Natural killer cell treated with Interleukin-12 subunit alpha and Interleukin-12 subunit beta and Interleukin-15 and Interleukin-18, amount 100 ng/mL, for 72 hours (primary cell): ENCODE measurements at regions not wholly inside any gene's neighbourhood (a gene's known extent, or its start where the extent isn't known, plus 50 kb on each side); places are given as distances from the start of the nearest gene placed in this dataset.

ENCODE experiments used
- ATAC-seq, 2 donors: fragments of 150-1000 bp; cut with Tn5 transposase in 1 of 2; sonication (Bioruptor Pico), chemical (Tn5 transposase) in 1 of 2; 2 replicates each; pipeline ENCODE4 v1.10.0; 2021
- DNase-seq: peaks from one replicate; pipeline ENCODE4 v3.0.0; 2022; ENCODE audit warnings: low spot score
- H3K27ac Mint-ChIP-seq, 2 donors: 1 replicate in 1 of 2; 2 replicates in 1 of 2; pipeline ENCODE4 v1.8.0; 2022; ENCODE audit warnings: mixed read lengths in 2 of 2, mild to moderate bottlenecking in 1 of 2, moderate library complexity in 1 of 2
- H3K27me3 Mint-ChIP-seq, 2 donors: 1 replicate in 1 of 2; 2 replicates in 1 of 2; pipeline ENCODE4 v1.8.0; 2022; ENCODE audit warnings: mixed read lengths in 2 of 2
- H3K36me3 Mint-ChIP-seq: one replicate; pipeline ENCODE4 v1.8.0; 2022; ENCODE audit warnings: mixed read lengths
- H3K4me1 Mint-ChIP-seq, 2 donors: 1 replicate in 1 of 2; 2 replicates in 1 of 2; pipeline ENCODE4 v1.8.0; 2022; ENCODE audit warnings: low read depth in 2 of 2, mixed read lengths in 2 of 2, mild to moderate bottlenecking in 1 of 2
- H3K4me3 Mint-ChIP-seq: one replicate; pipeline ENCODE4 v1.8.0; 2022; ENCODE audit warnings: mixed read lengths
- H3K9me3 Mint-ChIP-seq: 2 replicates; pipeline ENCODE4 v1.8.0; 2022; ENCODE audit warnings: mixed read lengths

- Mint-ChIP-seq H3K27ac (no peak overlapping the region), H3K27me3 (peaks cover 12 to 30% of the 10 kb centered on the region in 2 donors), H3K4me1 (no peaks in the 10 kb centered on the region), H3K36me3 (no peaks in the 10 kb centered on the region), H3K9me3 (no peaks in the 10 kb centered on the region), H3K4me3 (no peak overlapping the region)
- ATAC-seq (no peak), DNase-seq (no peak)
Measured at GRCh38 chr1:232263452-232263851, 366.5 kb downstream of the SIPA1L2 start.

- no peak for ATAC-seq
- H3K9me3 Mint-ChIP-seq = no peaks in the 10 kb centered on the region
- no peak overlapping the region for H3K4me3 Mint-ChIP-seq
- DNase-seq = no peak
- H3K27ac Mint-ChIP-seq = no peak overlapping the region
- no peaks in the 10 kb centered on the region for H3K4me1 Mint-ChIP-seq
- H3K36me3 Mint-ChIP-seq = no peaks in the 10 kb centered on the region
- H3K27me3 Mint-ChIP-seq = peaks cover 17 to 35% of the 10 kb centered on the region in 2 donors
Measured at GRCh38 chr1:232262991-232263390, 366.9 kb downstream of the SIPA1L2 start.

GRCh38 chr1:232260861-232261260 lies 369.1 kb downstream of the SIPA1L2 start:
- Mint-ChIP-seq H3K36me3 (no peaks in the 10 kb centered on the region), H3K4me3 (no peak overlapping the region), H3K4me1 (no peaks in the 10 kb centered on the region), H3K27ac (no peak overlapping the region), H3K27me3 (peaks cover 13 to 30% of the 10 kb centered on the region in 2 donors), H3K9me3 (no peaks in the 10 kb centered on the region)
- no peak for ATAC-seq
- no peak for DNase-seq

GRCh38 chr1:232260045-232260444 lies 369.9 kb downstream of the SIPA1L2 start:
- H3K27ac Mint-ChIP-seq = no peak overlapping the region

GRCh38 chr1:232259333-232259732 lies 370.6 kb downstream of the SIPA1L2 start:
- Mint-ChIP-seq H3K27me3 (peaks cover 27 to 29% of the 10 kb centered on the region in 2 donors), H3K9me3 (no peaks in the 10 kb centered on the region), H3K27ac (no peak overlapping the region), H3K4me3 (no peak overlapping the region), H3K4me1 (no peaks in the 10 kb centered on the region), H3K36me3 (no peaks in the 10 kb centered on the region)
- DNase-seq (no peak), ATAC-seq (no peak)

More at GRCh38 chr1:232260045-232260444, 369.9 kb downstream of the SIPA1L2 start:
- Mint-ChIP-seq H3K4me1 (no peaks in the 10 kb centered on the region), H3K4me3 (no peak overlapping the region), H3K9me3 (no peaks in the 10 kb centered on the region), H3K36me3 (no peaks in the 10 kb centered on the region), H3K27me3 (peaks cover 21 to 31% of the 10 kb centered on the region in 2 donors)
- ATAC-seq (no peak), DNase-seq (no peak)

- H3K9me3 Mint-ChIP-seq = no peaks in the 10 kb centered on the region
- peaks cover 0 to 3% of the 10 kb centered on the region in 2 donors for H3K4me1 Mint-ChIP-seq
- peaks cover 35 to 63% of the 10 kb centered on the region in 2 donors for H3K27me3 Mint-ChIP-seq
- no peak overlapping the region for H3K4me3 Mint-ChIP-seq
- H3K36me3 Mint-ChIP-seq = no peaks in the 10 kb centered on the region
- DNase-seq = no peak
- no peak overlapping the region for H3K27ac Mint-ChIP-seq
- no peak for ATAC-seq
Measured at GRCh38 chr1:232252546-232253118, 377.3 kb downstream of the SIPA1L2 start.

- ATAC-seq = no peak
- Mint-ChIP-seq H3K27me3 (peaks cover 40 to 68% of the 10 kb centered on the region in 2 donors), H3K4me3 (no peak overlapping the region), H3K27ac (no peak overlapping the region), H3K4me1 (peaks cover 0 to 3% of the 10 kb centered on the region in 2 donors), H3K36me3 (no peaks in the 10 kb centered on the region), H3K9me3 (no peaks in the 10 kb centered on the region)
- no peak for DNase-seq
Measured at GRCh38 chr1:232250838-232251237, 379.1 kb downstream of the SIPA1L2 start.

GRCh38 chr1:232249861-232250777 lies 379.8 kb downstream of the SIPA1L2 start:
- Mint-ChIP-seq H3K36me3 (no peaks in the 10 kb centered on the region), H3K27ac (no peak overlapping the region), H3K4me1 (peaks cover 0 to 3% of the 10 kb centered on the region in 2 donors), H3K9me3 (no peaks in the 10 kb centered on the region), H3K27me3 (peaks cover 43 to 65% of the 10 kb centered on the region in 2 donors), H3K4me3 (no peak overlapping the region)
- ATAC-seq (no peak), DNase-seq (no peak)

- H3K27ac Mint-ChIP-seq = no peak overlapping the region
- H3K4me1 Mint-ChIP-seq = peaks cover 0 to 3% of the 10 kb centered on the region in 2 donors
- H3K9me3 Mint-ChIP-seq = no peaks in the 10 kb centered on the region
- H3K4me3 Mint-ChIP-seq = no peak overlapping the region
- H3K36me3 Mint-ChIP-seq = no peaks in the 10 kb centered on the region
- DNase-seq = no peak
- ATAC-seq = no peak
- H3K27me3 Mint-ChIP-seq = peaks cover 42 to 59% of the 10 kb centered on the region in 2 donors
Measured at GRCh38 chr1:232249339-232249738, 380.6 kb downstream of the SIPA1L2 start.

GRCh38 chr1:232248276-232248820 lies 381.6 kb downstream of the SIPA1L2 start:
- H3K4me1 Mint-ChIP-seq = peaks cover 0 to 3% of the 10 kb centered on the region in 2 donors
- no peak for ATAC-seq
- H3K27ac Mint-ChIP-seq = no peak overlapping the region
- H3K27me3 Mint-ChIP-seq = peaks cover 46 to 61% of the 10 kb centered on the region in 2 donors
- no peak overlapping the region for H3K4me3 Mint-ChIP-seq
- no peaks in the 10 kb centered on the region for H3K36me3 Mint-ChIP-seq
- DNase-seq = no peak
- H3K9me3 Mint-ChIP-seq = no peaks in the 10 kb centered on the region

GRCh38 chr1:232247669-232248068 lies 382.3 kb downstream of the SIPA1L2 start:
- Mint-ChIP-seq H3K9me3 (no peaks in the 10 kb centered on the region), H3K27ac (no peak overlapping the region), H3K4me1 (peaks cover 0 to 3% of the 10 kb centered on the region in 2 donors), H3K27me3 (peaks cover 39 to 56% of the 10 kb centered on the region in 2 donors), H3K36me3 (no peaks in the 10 kb centered on the region), H3K4me3 (no peak overlapping the region)
- DNase-seq = no peak
- no peak for ATAC-seq

GRCh38 chr1:232244426-232244825 lies 385.5 kb downstream of the SIPA1L2 start:
- DNase-seq (no peak), ATAC-seq (no peak)
- H3K27ac Mint-ChIP-seq = no peak overlapping the region
- H3K9me3 Mint-ChIP-seq = no peaks in the 10 kb centered on the region
- H3K4me1 Mint-ChIP-seq = no peaks in the 10 kb centered on the region
- H3K27me3 Mint-ChIP-seq = peaks cover 45 to 54% of the 10 kb centered on the region in 2 donors
- no peak overlapping the region for H3K4me3 Mint-ChIP-seq
- H3K36me3 Mint-ChIP-seq = no peaks in the 10 kb centered on the region

- H3K27me3 Mint-ChIP-seq = peaks cover 31 to 38% of the 10 kb centered on the region in 2 donors
- no peaks in the 10 kb centered on the region for H3K36me3 Mint-ChIP-seq
- no peak overlapping the region for H3K4me3 Mint-ChIP-seq
- DNase-seq = no peak
- no peak for ATAC-seq
- H3K27ac Mint-ChIP-seq = no peak overlapping the region
- H3K4me1 Mint-ChIP-seq = no peaks in the 10 kb centered on the region
- H3K9me3 Mint-ChIP-seq = no peaks in the 10 kb centered on the region
Measured at GRCh38 chr1:232239998-232240397, 389.9 kb downstream of the SIPA1L2 start.

- no peaks in the 10 kb centered on the region for H3K36me3 Mint-ChIP-seq
- ATAC-seq (no peak), DNase-seq (no peak)
- H3K27ac Mint-ChIP-seq = no peak overlapping the region
- no peak overlapping the region for H3K4me3 Mint-ChIP-seq
- peaks cover 30 to 40% of the 10 kb centered on the region in 2 donors for H3K27me3 Mint-ChIP-seq
- H3K4me1 Mint-ChIP-seq = no peaks in the 10 kb centered on the region
- H3K9me3 Mint-ChIP-seq = no peaks in the 10 kb centered on the region
Measured at GRCh38 chr1:232239522-232239921, 390.4 kb downstream of the SIPA1L2 start.
